Neural progenitor cell (in vitro differentiated cells): ENCODE measurements at regions not wholly inside any gene's neighbourhood (a gene's known extent, or its start where the extent isn't known, plus 50 kb on each side); places are given as distances from the start of the nearest gene placed in this dataset.

ENCODE experiments used
- CTCF ChIP-seq: fragments of 200-600 bp; sonication (generic); IDR thresholded peaks from 2 replicates; pipeline ENCODE4 v1.5.1; 2017; ENCODE audit warnings: antibody characterized with exemption, mild to moderate bottlenecking
- EZH2 ChIP-seq: fragments of 200-600 bp; sonication (generic); IDR thresholded peaks from 2 replicates; pipeline ENCODE4 v1.6.1; 2017; ENCODE audit warnings: antibody characterized with exemption, mild to moderate bottlenecking, moderate library complexity
- EZH2phosphoT487 ChIP-seq: fragments of 200-600 bp; sonication (generic); IDR thresholded peaks from 2 replicates; pipeline ENCODE4 v1.6.1; 2017; ENCODE audit warnings: antibody characterized with exemption

- TF ChIP-seq CTCF (no peak), EZH2phosphoT487 (no peak), EZH2 (no peak)
These were observed 437.0 kb downstream of the SUCLA2 start for GRCh38 chr13:47564041-47564440.
